Caco-2 (cell line): ENCODE measurements at regions not wholly inside any gene's neighbourhood (a gene's known extent, or its start where the extent isn't known, plus 50 kb on each side); places are given as distances from the start of the nearest gene placed in this dataset.

Experiments
- BruUV-seq: library from RNA; stranded (reverse); fragments of 400-500 nt; replicated peaks from 2 replicates; lab custom pipeline; 2021; lab: Mats Ljungman, UMichigan
- CTCF ChIA-PET: fragments of 300-600 bp; sonication (Branson Sonifier 250); formaldehyde crosslinking; loops from one replicate; lab custom pipeline; 2022; ENCODE audit warnings: antibody characterized with exemption; lab: Charles Lee
- POLR2A ChIA-PET: fragments of 300-600 bp; sonication (Branson Sonifier 250); formaldehyde crosslinking; loops from one replicate; lab custom pipeline; 2022; ENCODE audit warnings: antibody characterized with exemption; lab: Charles Lee
- DNase-seq, 2 experiments: peaks; one replicate each; pipeline versions ENCODE4 v3.0.0 to v3.0.0-alpha.2; 2020 to 2022
- H3K27me3 ChIP-seq: replicated peaks from 2 replicates; pipeline ENCODE4 v1.6.0; 2011; ENCODE audit warnings: low read length; ENCODE audit not compliant: control insufficient read depth, insufficient read depth
- H3K36me3 ChIP-seq: 2 replicates; pipeline ENCODE4 v1.5.1; 2011; ENCODE audit warnings: low read length; ENCODE audit not compliant: control insufficient read depth, insufficient read depth
- H3K4me1 ChIP-seq: fragments of 250-450 bp; sonication (Bioruptor Pico); 2 replicates; pipeline ENCODE4 v1.5.1; 2020; ENCODE audit warnings: mild to moderate bottlenecking
- H3K4me3 ChIP-seq: 2 replicates; pipeline ENCODE4 v1.5.1; 2011; ENCODE audit warnings: low read depth, mild to moderate bottlenecking, control low read depth, low read length
- H3K9me3 ChIP-seq: fragments of 250-450 bp; sonication (Bioruptor Pico); 2 replicates; pipeline ENCODE4 v1.5.1; 2020; ENCODE audit warnings: mild to moderate bottlenecking, moderate library complexity
- H3K27ac Mint-ChIP-seq: one replicate; pipeline ENCODE4 v1.8.0; 2022; ENCODE audit warnings: mixed read lengths; ENCODE audit not compliant: unreplicated experiment
- H3K27me3 Mint-ChIP-seq: one replicate; pipeline ENCODE4 v1.8.0; 2022; ENCODE audit warnings: mixed read lengths; ENCODE audit not compliant: insufficient read depth, unreplicated experiment
- H3K36me3 Mint-ChIP-seq: one replicate; pipeline ENCODE4 v1.8.0; 2022; ENCODE audit warnings: mild to moderate bottlenecking, mixed read lengths; ENCODE audit not compliant: insufficient read depth, unreplicated experiment
- H3K4me1 Mint-ChIP-seq: one replicate; pipeline ENCODE4 v1.8.0; 2022; ENCODE audit warnings: low read depth, mixed read lengths; ENCODE audit not compliant: unreplicated experiment
- H3K4me3 Mint-ChIP-seq: one replicate; pipeline ENCODE4 v1.8.0; 2022; ENCODE audit warnings: mild to moderate bottlenecking, moderate library complexity, mixed read lengths; ENCODE audit not compliant: unreplicated experiment
- H3K9me3 Mint-ChIP-seq: one replicate; pipeline ENCODE4 v1.8.0; 2022; ENCODE audit warnings: mixed read lengths; ENCODE audit not compliant: unreplicated experiment
- intact Hi-C: fragments of 100-400 bp; cut with micrococcal nuclease; formaldehyde crosslinking; loops from one replicate; pipeline ENCODE4 v1.10.0; 2022; ENCODE audit not compliant: unreplicated experiment
- TF ChIP-seq, protein P1 (sequence below), 2 experiments: fragments of 200-600 bp in 1 of 2; IDR thresholded peaks; 1 replicate in 1 of 2; 2 replicates in 1 of 2; pipeline versions ENCODE4 v1.5.1 to v1.8.0; 2011 to 2022; ENCODE audit warnings: antibody characterized with exemption in 1 of 2, control low read depth in 1 of 2, inconsistent platforms in 1 of 2, low read depth in 1 of 2, low read length in 1 of 2, mild to moderate bottlenecking in 1 of 2, moderate library complexity in 1 of 2; ENCODE audit not compliant: insufficient read depth in 1 of 2, severe bottlenecking in 1 of 2, unreplicated experiment in 1 of 2

DNA sequence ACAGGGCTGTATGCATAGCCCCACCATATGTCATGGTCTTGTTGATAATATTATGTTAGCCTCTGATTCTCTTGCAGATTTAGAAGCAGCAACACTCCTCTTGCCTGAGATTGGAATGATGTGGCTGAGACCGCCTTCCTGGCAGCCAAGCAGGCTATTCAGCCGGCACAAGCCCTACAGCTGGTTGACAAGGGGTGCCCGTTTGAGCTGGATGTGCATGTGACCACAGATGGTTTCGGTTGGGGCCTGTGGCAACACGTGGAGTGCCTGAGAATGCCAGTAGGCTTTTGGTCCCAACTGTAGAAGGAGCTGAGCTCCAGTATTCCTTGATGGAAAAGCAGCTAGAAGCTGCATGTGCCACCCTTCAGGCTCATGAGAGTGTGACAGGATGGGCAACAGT, 303.6 kb upstream of the POU3F2 start:
- ChIA-PET CTCF (no interaction called here), POLR2A (no interaction called here)
- TF ChIP-seq, protein P1, sequence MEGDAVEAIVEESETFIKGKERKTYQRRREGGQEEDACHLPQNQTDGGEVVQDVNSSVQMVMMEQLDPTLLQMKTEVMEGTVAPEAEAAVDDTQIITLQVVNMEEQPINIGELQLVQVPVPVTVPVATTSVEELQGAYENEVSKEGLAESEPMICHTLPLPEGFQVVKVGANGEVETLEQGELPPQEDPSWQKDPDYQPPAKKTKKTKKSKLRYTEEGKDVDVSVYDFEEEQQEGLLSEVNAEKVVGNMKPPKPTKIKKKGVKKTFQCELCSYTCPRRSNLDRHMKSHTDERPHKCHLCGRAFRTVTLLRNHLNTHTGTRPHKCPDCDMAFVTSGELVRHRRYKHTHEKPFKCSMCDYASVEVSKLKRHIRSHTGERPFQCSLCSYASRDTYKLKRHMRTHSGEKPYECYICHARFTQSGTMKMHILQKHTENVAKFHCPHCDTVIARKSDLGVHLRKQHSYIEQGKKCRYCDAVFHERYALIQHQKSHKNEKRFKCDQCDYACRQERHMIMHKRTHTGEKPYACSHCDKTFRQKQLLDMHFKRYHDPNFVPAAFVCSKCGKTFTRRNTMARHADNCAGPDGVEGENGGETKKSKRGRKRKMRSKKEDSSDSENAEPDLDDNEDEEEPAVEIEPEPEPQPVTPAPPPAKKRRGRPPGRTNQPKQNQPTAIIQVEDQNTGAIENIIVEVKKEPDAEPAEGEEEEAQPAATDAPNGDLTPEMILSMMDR (IDR thresholded peaks at IDR 0.05; ENCODE audit: insufficient read depth in 1 of 2, low read depth in 1 of 2, low read length in 1 of 2, severe bottlenecking in 1 of 2, unreplicated experiment in 1 of 2), result no peak
- Histone ChIP-seq H3K4me1 (no peaks in the 10 kb centered on the region), H3K4me3 (no peak overlapping the region), H3K27me3 (no peaks in the 10 kb centered on the region), H3K36me3 (no peaks in the 10 kb centered on the region), H3K9me3 (no peaks in the 10 kb centered on the region)
- peaks cover 3% of the 10 kb centered on the region for H3K4me1 Mint-ChIP-seq
- H3K36me3 Mint-ChIP-seq, result no peaks in the 10 kb centered on the region
- H3K4me3 Mint-ChIP-seq, result no peak overlapping the region
- H3K27ac Mint-ChIP-seq, result no peak overlapping the region
- H3K9me3 Mint-ChIP-seq, result no peaks in the 10 kb centered on the region
- peaks cover 7% of the 10 kb centered on the region for H3K27me3 Mint-ChIP-seq
- no TSS peak for BruUV-seq
- no peak for DNase-seq
- intact Hi-C loops, result no loop called here

DNA sequence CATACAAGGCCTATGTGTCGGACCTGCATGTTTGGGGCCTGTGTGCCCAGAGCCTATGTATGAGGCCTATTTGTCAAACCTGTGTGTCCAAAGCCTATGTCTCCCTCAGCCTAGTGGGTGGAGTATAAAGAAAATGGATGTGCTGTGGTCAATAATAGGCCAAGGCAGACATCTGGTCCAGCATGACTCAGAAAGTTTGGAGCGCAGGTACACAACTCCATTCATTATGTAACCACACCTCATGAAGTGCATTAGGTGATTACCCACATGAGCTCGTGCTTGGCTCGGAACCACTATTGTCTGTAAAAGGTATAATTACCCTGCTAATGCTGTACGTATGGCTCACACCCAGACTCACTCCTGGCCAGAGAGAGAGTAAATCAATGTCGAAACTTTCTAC, 302.4 kb upstream of the POU3F2 start:
- Histone ChIP-seq H3K4me1 (no peaks in the 10 kb centered on the region), H3K36me3 (no peaks in the 10 kb centered on the region), H3K4me3 (no peak overlapping the region), H3K9me3 (no peaks in the 10 kb centered on the region), H3K27me3 (no peaks in the 10 kb centered on the region)
- H3K9me3 Mint-ChIP-seq, result no peaks in the 10 kb centered on the region
- ChIA-PET CTCF (no interaction called here), POLR2A (no interaction called here)
- no TSS peak for BruUV-seq
- H3K36me3 Mint-ChIP-seq, result no peaks in the 10 kb centered on the region
- intact Hi-C loops, result no loop called here
- no peak for DNase-seq
- H3K27me3 Mint-ChIP-seq, result peaks cover 7% of the 10 kb centered on the region
- H3K27ac Mint-ChIP-seq, result no peak overlapping the region
- H3K4me3 Mint-ChIP-seq, result no peak overlapping the region
- TF ChIP-seq, protein P1 (IDR thresholded peaks at IDR 0.05; ENCODE audit: insufficient read depth in 1 of 2, low read depth in 1 of 2, low read length in 1 of 2, severe bottlenecking in 1 of 2, unreplicated experiment in 1 of 2), result no peak
- H3K4me1 Mint-ChIP-seq, result no peaks in the 10 kb centered on the region

DNA sequence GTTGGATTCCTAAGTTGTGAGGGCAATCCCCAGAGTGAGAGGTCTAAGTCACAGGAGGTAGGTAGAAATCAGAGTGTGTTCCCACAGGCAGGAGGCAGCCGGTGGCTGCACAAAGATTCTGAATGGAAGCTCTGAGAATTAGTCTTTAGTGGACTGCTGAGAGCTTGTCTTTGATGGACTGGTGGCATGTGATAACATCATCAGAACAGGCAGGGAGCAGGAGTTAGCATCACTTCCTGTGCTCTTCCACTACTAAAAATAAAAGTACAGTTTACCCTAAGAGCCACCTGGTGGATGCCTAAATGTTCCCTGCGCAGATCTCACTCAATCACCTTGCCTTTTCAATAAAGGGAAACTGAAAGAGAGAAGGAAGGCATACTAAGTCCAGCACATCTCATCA, 294.6 kb upstream of the POU3F2 start:
- H3K27me3 ChIP-seq, result no peaks in the 10 kb centered on the region
- DNase-seq, result peak in 1 of 2 experiments; percentile 1
- no peaks in the 10 kb centered on the region for H3K9me3 ChIP-seq
- Mint-ChIP-seq H3K4me3 (no peak overlapping the region), H3K36me3 (no peaks in the 10 kb centered on the region), H3K27ac (no peak overlapping the region), H3K27me3 (peaks cover 14% of the 10 kb centered on the region), H3K4me1 (no peaks in the 10 kb centered on the region), H3K9me3 (no peaks in the 10 kb centered on the region)
- H3K4me1 ChIP-seq, result no peaks in the 10 kb centered on the region
- intact Hi-C loops, result loop anchor here (5.0 kb wide), 1 partner anchor 1762 kb away; no protein-coding TSS in a partner anchor
- ChIA-PET CTCF (no interaction called here), POLR2A (no interaction called here)
- TF ChIP-seq, protein P1 (IDR thresholded peaks at IDR 0.05; ENCODE audit: insufficient read depth in 1 of 2, low read depth in 1 of 2, low read length in 1 of 2, severe bottlenecking in 1 of 2, unreplicated experiment in 1 of 2), result no peak
- BruUV-seq, result no TSS peak
- H3K36me3 ChIP-seq, result no peaks in the 10 kb centered on the region
- no peak overlapping the region for H3K4me3 ChIP-seq
